Activated CD4-positive, alpha-beta memory T cell treated with anti-CD3 and anti-CD28 coated beads for 36 hours (primary cell): ENCODE measurements at regions not wholly inside any gene's neighbourhood (a gene's known extent, or its start where the extent isn't known, plus 50 kb on each side); places are given as distances from the start of the nearest gene placed in this dataset.

ENCODE experiments used
- CTCF ChIA-PET: fragments of 350-600 bp; sonication (Branson Sonifier 250); formaldehyde crosslinking; loops from one replicate; lab custom pipeline; 2021; ENCODE audit warnings: antibody characterized with exemption, inconsistent platforms; lab: Charles Lee
- POLR2A ChIA-PET: fragments of 350-600 bp; sonication (Branson Sonifier 250); formaldehyde crosslinking; loops from one replicate; lab custom pipeline; 2021; ENCODE audit warnings: antibody characterized with exemption; lab: Charles Lee
- DNase-seq: peaks from one replicate; pipeline ENCODE4 v3.0.0-alpha.2; 2020
- H3K27ac Mint-ChIP-seq: one replicate; pipeline ENCODE4 v1.8.0; 2021; ENCODE audit warnings: mixed read lengths
- H3K27me3 Mint-ChIP-seq: one replicate; pipeline ENCODE4 v1.8.0; 2021; ENCODE audit warnings: mixed read lengths
- H3K36me3 Mint-ChIP-seq: one replicate; pipeline ENCODE4 v1.8.0; 2021; ENCODE audit warnings: mixed read lengths
- H3K4me1 Mint-ChIP-seq: one replicate; pipeline ENCODE4 v1.8.0; 2021; ENCODE audit warnings: low read depth, mixed read lengths
- H3K4me3 Mint-ChIP-seq: one replicate; pipeline ENCODE4 v1.8.0; 2021; ENCODE audit warnings: mild to moderate bottlenecking, mixed read lengths
- H3K9me3 Mint-ChIP-seq: one replicate; pipeline ENCODE4 v1.8.0; 2021; ENCODE audit warnings: mixed read lengths
- intact Hi-C: fragments of 100-400 bp; cut with micrococcal nuclease; formaldehyde crosslinking; loops from one replicate; pipeline ENCODE4 v1.15.1; 2023

- H3K9me3 Mint-ChIP-seq: no peaks in the 10 kb centered on the region
- H3K27me3 Mint-ChIP-seq: peaks cover 4% of the 10 kb centered on the region
- no peaks in the 10 kb centered on the region for H3K36me3 Mint-ChIP-seq
- DNase-seq: no peak
- no peaks in the 10 kb centered on the region for H3K4me1 Mint-ChIP-seq
- ChIA-PET POLR2A (no interaction called here), CTCF (no interaction called here)
- intact Hi-C loops: no loop called here
- no peak overlapping the region for H3K27ac Mint-ChIP-seq
- H3K4me3 Mint-ChIP-seq: no peak overlapping the region
These were observed 181.8 kb upstream of the PLXNC1 start for GRCh38 chr12:93966516-93967133.

DNA sequence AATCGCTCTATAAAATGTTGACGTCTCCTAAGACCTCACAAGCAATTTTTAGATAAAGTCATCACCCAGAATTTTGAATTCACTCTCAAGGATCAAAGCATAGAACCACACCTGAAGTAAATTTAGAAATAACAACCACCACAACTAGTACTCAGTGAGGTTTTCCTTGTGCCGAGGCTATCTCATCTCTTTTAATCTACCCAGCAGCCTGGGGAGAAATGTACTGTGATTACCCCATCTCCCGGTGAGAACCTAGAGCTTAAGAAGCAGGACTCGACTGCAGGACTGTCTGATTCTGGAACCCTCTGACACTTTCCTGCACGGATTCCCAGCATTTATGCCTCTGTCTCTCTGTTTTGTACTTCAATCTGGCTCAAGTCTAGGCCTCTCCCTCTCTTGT is 180.9 kb upstream of the PLXNC1 start:
- H3K4me1 Mint-ChIP-seq: no peaks in the 10 kb centered on the region
- H3K27ac Mint-ChIP-seq: no peak overlapping the region
- DNase-seq: no peak
- POLR2A ChIA-PET: no interaction called here
- intact Hi-C loops: no loop called here
- no peaks in the 10 kb centered on the region for H3K36me3 Mint-ChIP-seq
- CTCF ChIA-PET: no interaction called here
- no peak overlapping the region for H3K4me3 Mint-ChIP-seq
- H3K9me3 Mint-ChIP-seq: no peaks in the 10 kb centered on the region
- peaks cover 4% of the 10 kb centered on the region for H3K27me3 Mint-ChIP-seq

GRCh38 chr12:93968536-93969285 is 179.7 kb upstream of the PLXNC1 start:
- POLR2A ChIA-PET: no interaction called here

GRCh38 chr12:93970900-93971688 is 177.3 kb upstream of the PLXNC1 start:
- DNase-seq: no peak
- no peak overlapping the region for H3K4me3 Mint-ChIP-seq
- intact Hi-C loops: no loop called here
- no peaks in the 10 kb centered on the region for H3K4me1 Mint-ChIP-seq
- peaks cover 3% of the 10 kb centered on the region for H3K27me3 Mint-ChIP-seq
- no peaks in the 10 kb centered on the region for H3K9me3 Mint-ChIP-seq
- no peaks in the 10 kb centered on the region for H3K36me3 Mint-ChIP-seq
- H3K27ac Mint-ChIP-seq: no peak overlapping the region
- POLR2A ChIA-PET: no interaction called here
- CTCF ChIA-PET: interaction anchor here (1.2 kb wide), 1 partner anchor 131 kb away, joined by 4 read pairs; no protein-coding TSS in a partner anchor

More at GRCh38 chr12:93968536-93969285, 179.7 kb upstream of the PLXNC1 start:
- H3K4me3 Mint-ChIP-seq: no peak overlapping the region
- H3K9me3 Mint-ChIP-seq: no peaks in the 10 kb centered on the region
- CTCF ChIA-PET: no interaction called here
- H3K27me3 Mint-ChIP-seq: peaks cover 4% of the 10 kb centered on the region
- H3K27ac Mint-ChIP-seq: no peak overlapping the region
- intact Hi-C loops: no loop called here
- H3K4me1 Mint-ChIP-seq: no peaks in the 10 kb centered on the region
- no peaks in the 10 kb centered on the region for H3K36me3 Mint-ChIP-seq
- no peak for DNase-seq

GRCh38 chr12:93972411-93973208 is 175.8 kb upstream of the PLXNC1 start:
- ChIA-PET POLR2A (no interaction called here), CTCF (interaction anchor here (1.3 to 1.9 kb wide), 2 partner anchors 131 to 205 kb away, joined by 3 to 6 read pairs; no protein-coding TSS in a partner anchor)
- Mint-ChIP-seq H3K4me1 (no peaks in the 10 kb centered on the region), H3K36me3 (no peaks in the 10 kb centered on the region), H3K4me3 (no peak overlapping the region), H3K9me3 (no peaks in the 10 kb centered on the region), H3K27me3 (no peaks in the 10 kb centered on the region), H3K27ac (no peak overlapping the region)
- intact Hi-C loops: no loop called here
- no peak for DNase-seq

- intact Hi-C loops: no loop called here
These were observed 174.1 kb upstream of the PLXNC1 start for GRCh38 chr12:93974252-93974651.

DNA sequence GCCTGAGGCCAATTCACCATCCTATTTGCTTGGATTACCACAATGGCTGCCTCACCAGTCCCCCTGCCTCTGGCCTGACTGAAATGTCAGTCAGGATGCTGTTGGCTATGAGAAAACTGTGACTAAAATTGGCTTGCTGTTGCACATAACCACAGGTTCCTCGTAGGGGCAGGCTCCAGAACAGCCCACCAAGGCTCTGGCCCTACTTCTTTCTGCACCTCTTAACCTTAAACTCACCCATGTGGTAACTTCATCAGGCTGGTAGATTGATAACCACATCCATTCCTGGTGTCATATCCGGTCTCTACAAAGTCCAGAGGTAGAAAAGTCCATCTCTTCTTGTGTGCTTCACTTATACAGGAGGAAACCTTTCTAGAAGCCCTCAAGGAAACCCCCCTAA is 172.4 kb upstream of the PLXNC1 start:
- intact Hi-C loops: no loop called here
- ChIA-PET POLR2A (no interaction called here), CTCF (interaction anchor here (1.7 kb wide), 1 partner anchor 126 kb away, joined by 6 read pairs; no protein-coding TSS in a partner anchor)
- DNase-seq: no peak
- no peaks in the 10 kb centered on the region for H3K27me3 Mint-ChIP-seq
- no peak overlapping the region for H3K4me3 Mint-ChIP-seq
- no peak overlapping the region for H3K27ac Mint-ChIP-seq
- no peaks in the 10 kb centered on the region for H3K4me1 Mint-ChIP-seq
- H3K9me3 Mint-ChIP-seq: no peaks in the 10 kb centered on the region
- H3K36me3 Mint-ChIP-seq: no peaks in the 10 kb centered on the region

More at GRCh38 chr12:93974252-93974651, 174.1 kb upstream of the PLXNC1 start:
- H3K9me3 Mint-ChIP-seq: no peaks in the 10 kb centered on the region
- H3K4me1 Mint-ChIP-seq: no peaks in the 10 kb centered on the region
- ChIA-PET CTCF (interaction anchor here (1.1 to 1.9 kb wide), 3 partner anchors 128 to 206 kb away, joined by 3 to 6 read pairs (median 6); no protein-coding TSS in a partner anchor), POLR2A (no interaction called here)
- H3K4me3 Mint-ChIP-seq: no peak overlapping the region
- H3K36me3 Mint-ChIP-seq: no peaks in the 10 kb centered on the region
- DNase-seq: no peak
- H3K27ac Mint-ChIP-seq: no peak overlapping the region
- no peaks in the 10 kb centered on the region for H3K27me3 Mint-ChIP-seq

- ChIA-PET CTCF (interaction anchor here (1.5 to 7.3 kb wide), 3 partner anchors 124 to 475 kb away, joined by 5 to 66 read pairs (median 32); no protein-coding TSS in a partner anchor), POLR2A (no interaction called here)
- DNase-seq: no peak
- intact Hi-C loops: no loop called here
- H3K27me3 Mint-ChIP-seq: no peaks in the 10 kb centered on the region
- H3K4me1 Mint-ChIP-seq: no peaks in the 10 kb centered on the region
- H3K27ac Mint-ChIP-seq: no peak overlapping the region
- H3K9me3 Mint-ChIP-seq: no peaks in the 10 kb centered on the region
- H3K4me3 Mint-ChIP-seq: no peak overlapping the region
- no peaks in the 10 kb centered on the region for H3K36me3 Mint-ChIP-seq
These were observed 171.3 kb upstream of the PLXNC1 start for GRCh38 chr12:93977081-93977480.

DNA sequence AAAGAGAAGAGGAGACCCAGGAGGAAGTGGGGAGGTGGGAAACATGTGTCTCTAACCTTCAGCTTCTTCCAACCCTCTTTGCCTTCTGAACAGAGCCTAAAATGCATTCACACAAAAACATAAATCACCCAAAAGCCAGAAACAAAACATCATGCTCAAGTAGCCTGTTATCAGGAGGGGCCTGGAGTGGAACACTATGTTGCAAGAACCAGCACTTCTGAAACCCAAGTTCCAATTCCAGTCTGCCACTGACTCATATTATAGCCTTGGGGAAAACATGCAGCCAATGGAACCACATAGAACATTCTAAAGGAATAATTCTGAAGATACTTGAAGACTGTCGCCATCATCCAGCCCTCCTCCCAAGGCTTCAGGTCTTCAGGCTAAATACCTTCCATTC is 169.8 kb upstream of the PLXNC1 start:
- ChIA-PET CTCF (interaction anchor here (1.7 to 7.3 kb wide), 3 partner anchors 123 to 475 kb away, joined by 8 to 66 read pairs (median 32); no protein-coding TSS in a partner anchor), POLR2A (no interaction called here)
- DNase-seq: no peak
- H3K4me1 Mint-ChIP-seq: peaks cover 6% of the 10 kb centered on the region
- H3K4me3 Mint-ChIP-seq: no peak overlapping the region
- H3K27me3 Mint-ChIP-seq: no peaks in the 10 kb centered on the region
- no peaks in the 10 kb centered on the region for H3K9me3 Mint-ChIP-seq
- H3K36me3 Mint-ChIP-seq: no peaks in the 10 kb centered on the region
- H3K27ac Mint-ChIP-seq: no peak overlapping the region
- intact Hi-C loops: loop anchor here (2.0 kb wide), 1 partner anchor 476 kb away; no protein-coding TSS in a partner anchor

DNA sequence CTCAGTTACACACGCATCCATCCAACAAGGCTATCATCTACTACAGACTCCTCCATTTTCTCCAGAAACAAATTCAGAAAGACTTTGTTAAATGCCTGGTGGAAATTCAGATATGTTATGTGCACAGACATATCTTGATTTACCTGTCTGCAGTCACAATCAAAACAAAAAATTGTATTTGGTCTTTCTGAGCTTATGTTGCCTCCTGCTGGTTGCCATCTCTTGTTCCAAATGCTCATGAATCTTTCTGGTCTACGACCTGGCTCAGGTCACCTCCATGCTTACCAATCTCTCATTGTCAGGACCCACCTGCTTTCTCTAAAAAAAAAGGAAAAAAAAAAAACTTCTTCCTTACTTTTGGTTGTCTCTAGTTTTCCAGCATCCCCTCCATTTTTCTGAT is 169.2 kb upstream of the PLXNC1 start:
- peak; percentile 26 for DNase-seq
- intact Hi-C loops: loop anchor here (1.0 to 2.0 kb wide), 3 partner anchors 212 to 476 kb away; no protein-coding TSS in a partner anchor
- ChIA-PET POLR2A (no interaction called here), CTCF (interaction anchor here (0.6 to 7.3 kb wide), 4 partner anchors 122 to 476 kb away, joined by 3 to 66 read pairs (median 20); no protein-coding TSS in a partner anchor)
- no peaks in the 10 kb centered on the region for H3K27me3 Mint-ChIP-seq
- H3K9me3 Mint-ChIP-seq: no peaks in the 10 kb centered on the region
- peaks cover 6% of the 10 kb centered on the region for H3K4me1 Mint-ChIP-seq
- no peaks in the 10 kb centered on the region for H3K36me3 Mint-ChIP-seq
- no peak overlapping the region for H3K27ac Mint-ChIP-seq
- H3K4me3 Mint-ChIP-seq: no peak overlapping the region

- Mint-ChIP-seq H3K27ac (no peak overlapping the region), H3K36me3 (no peaks in the 10 kb centered on the region), H3K4me1 (peaks cover 6% of the 10 kb centered on the region), H3K4me3 (no peak overlapping the region), H3K9me3 (no peaks in the 10 kb centered on the region), H3K27me3 (peaks cover 3% of the 10 kb centered on the region)
- no peak for DNase-seq
- ChIA-PET POLR2A (no interaction called here), CTCF (interaction anchor here (5.0 to 7.3 kb wide), 2 partner anchors 121 to 214 kb away, joined by 32 to 66 read pairs; no protein-coding TSS in a partner anchor)
- intact Hi-C loops: no loop called here
These were observed 167.7 kb upstream of the PLXNC1 start for GRCh38 chr12:93980711-93981110.
